DOHH2 (cell line): ENCODE measurements at regions not wholly inside any gene's neighbourhood (a gene's known extent, or its start where the extent isn't known, plus 50 kb on each side); places are given as distances from the start of the nearest gene placed in this dataset.

Experiments
- CTCF ChIP-seq: fragments of 200-600 bp; sonication (generic); IDR thresholded peaks from one replicate; pipeline ENCODE4 v1.5.1; 2014; ENCODE audit warnings: antibody characterized with exemption, mild to moderate bottlenecking, low read depth, low read length; ENCODE audit not compliant: poor library complexity, severe bottlenecking
- EZH2phosphoT487 ChIP-seq: fragments of 200-600 bp; sonication (generic); IDR thresholded peaks from 2 replicates; pipeline ENCODE4 v1.6.1; 2017; ENCODE audit warnings: borderline replicate concordance, mild to moderate bottlenecking, antibody characterized with exemption, low read length, moderate library complexity, mixed read lengths

GRCh38 chr6:143619824-143620401 lies 57.9 kb upstream of the PHACTR2 start:
- TF ChIP-seq CTCF: no peak
- TF ChIP-seq EZH2phosphoT487: no peak
